NK-92 (cell line): ENCODE measurements at regions not wholly inside any gene's neighbourhood (a gene's known extent, or its start where the extent isn't known, plus 50 kb on each side); places are given as distances from the start of the nearest gene placed in this dataset.

ENCODE experiments used
- DNase-seq: peaks from one replicate; lab custom pipeline; 2025; ENCODE audit not compliant: unreplicated experiment; lab: John Stamatoyannopoulos, UW

- no peak for DNase-seq
These were observed 988.8 kb upstream of the CNTNAP5 start for GRCh38 chr2:123036300-123036699.

- DNase-seq, result no peak
These were observed 984.6 kb upstream of the CNTNAP5 start for GRCh38 chr2:123040506-123040905.

GRCh38 chr2:123043458-123043857 is 981.6 kb upstream of the CNTNAP5 start:
- DNase-seq, result no peak

GRCh38 chr2:123045713-123046112 is 979.4 kb upstream of the CNTNAP5 start:
- no peak for DNase-seq

- no peak for DNase-seq
These were observed 977.9 kb upstream of the CNTNAP5 start for GRCh38 chr2:123047186-123047585.

- DNase-seq, result no peak
These were observed 974.0 kb upstream of the CNTNAP5 start for GRCh38 chr2:123051136-123051535.

GRCh38 chr2:123061534-123061933 is 963.6 kb upstream of the CNTNAP5 start:
- no peak for DNase-seq

- no peak for DNase-seq
These were observed 951.7 kb upstream of the CNTNAP5 start for GRCh38 chr2:123073371-123073770.

GRCh38 chr2:123073956-123074355 is 951.1 kb upstream of the CNTNAP5 start:
- DNase-seq, result no peak

- DNase-seq, result no peak
These were observed 948.0 kb upstream of the CNTNAP5 start for GRCh38 chr2:123077101-123077500.

- no peak for DNase-seq
These were observed 944.8 kb upstream of the CNTNAP5 start for GRCh38 chr2:123080331-123080730.

GRCh38 chr2:123085484-123085883 is 939.6 kb upstream of the CNTNAP5 start:
- DNase-seq, result no peak

GRCh38 chr2:123086613-123087385 is 938.3 kb upstream of the CNTNAP5 start:
- no peak for DNase-seq

- no peak for DNase-seq
These were observed 933.6 kb upstream of the CNTNAP5 start for GRCh38 chr2:123091471-123091870.

- no peak for DNase-seq
These were observed 931.9 kb upstream of the CNTNAP5 start for GRCh38 chr2:123093199-123093598.

- DNase-seq, result no peak
These were observed 929.8 kb upstream of the CNTNAP5 start for GRCh38 chr2:123095219-123095835.

- DNase-seq, result no peak
These were observed 926.5 kb upstream of the CNTNAP5 start for GRCh38 chr2:123098619-123099018.

GRCh38 chr2:123101434-123101833 is 923.7 kb upstream of the CNTNAP5 start:
- no peak for DNase-seq

GRCh38 chr2:123103902-123104301 is 921.2 kb upstream of the CNTNAP5 start:
- no peak for DNase-seq

GRCh38 chr2:123116595-123116994 is 908.5 kb upstream of the CNTNAP5 start:
- no peak for DNase-seq

- no peak for DNase-seq
These were observed 897.9 kb upstream of the CNTNAP5 start for GRCh38 chr2:123127236-123127635.

- DNase-seq, result no peak
These were observed 896.1 kb upstream of the CNTNAP5 start for GRCh38 chr2:123128951-123129350.

- no peak for DNase-seq
These were observed 888.7 kb upstream of the CNTNAP5 start for GRCh38 chr2:123136419-123136818.
